ENCODE measurements at regions not wholly inside any gene's neighbourhood (a gene's known extent, or its start where the extent isn't known, plus 50 kb on each side); places are given as distances from the start of the nearest gene placed in this dataset.

- H3K27ac ChIP-seq (ENCODE audit: low read length), result no peak overlapping the region
- peaks cover 3% of the 10 kb centered on the region for H3K27me3 ChIP-seq (ENCODE audit: control insufficient read depth, insufficient read depth, low read length)
- H3K4me1 ChIP-seq (ENCODE audit: control insufficient read depth, insufficient read depth, low read length), result no peaks in the 10 kb centered on the region
- H3K4me3 ChIP-seq (ENCODE audit: low read length), result no peak overlapping the region
- WGBS (ENCODE audit: insufficient coverage), result no CpG with 5 or more reads among the region's 3 CpGs
- H3K9me3 ChIP-seq (replicated peaks; ENCODE audit: control insufficient read depth, low read depth, low read length), result no peaks in the 10 kb centered on the region
- H3K36me3 ChIP-seq (ENCODE audit: control insufficient read depth, insufficient read depth, low read length), result no peaks in the 10 kb centered on the region
- no peak for DNase-seq
Measured at GRCh38 chr5:148927307-148927946, 101.0 kb downstream of the ADRB2 start.

- H3K4me3 ChIP-seq (ENCODE audit: low read length), result no peak overlapping the region
- DNase-seq, result no peak
- no peaks in the 10 kb centered on the region for H3K36me3 ChIP-seq (ENCODE audit: control insufficient read depth, insufficient read depth, low read length)
- H3K27ac ChIP-seq (ENCODE audit: low read length), result no peak overlapping the region
- H3K27me3 ChIP-seq (ENCODE audit: control insufficient read depth, insufficient read depth, low read length), result peaks cover 3% of the 10 kb centered on the region
- no peaks in the 10 kb centered on the region for H3K9me3 ChIP-seq (replicated peaks; ENCODE audit: control insufficient read depth, low read depth, low read length)
- H3K4me1 ChIP-seq (ENCODE audit: control insufficient read depth, insufficient read depth, low read length), result no peaks in the 10 kb centered on the region
Measured at GRCh38 chr5:148928141-148928540, 101.7 kb downstream of the ADRB2 start.

GRCh38 chr5:148931453-148932057 lies 105.1 kb downstream of the ADRB2 start:
- Histone ChIP-seq H3K36me3 (ENCODE audit: control insufficient read depth, insufficient read depth, low read length) (no peaks in the 10 kb centered on the region), H3K4me1 (ENCODE audit: control insufficient read depth, insufficient read depth, low read length) (no peaks in the 10 kb centered on the region), H3K27me3 (ENCODE audit: control insufficient read depth, insufficient read depth, low read length) (peaks cover 5% of the 10 kb centered on the region), H3K27ac (ENCODE audit: low read length) (no peak overlapping the region), H3K4me3 (ENCODE audit: low read length) (no peak overlapping the region), H3K9me3 (replicated peaks; ENCODE audit: control insufficient read depth, low read depth, low read length) (no peaks in the 10 kb centered on the region)
- DNase-seq, result no peak

- no peak for DNase-seq
- Histone ChIP-seq H3K27me3 (ENCODE audit: control insufficient read depth, insufficient read depth, low read length) (peaks cover 5% of the 10 kb centered on the region), H3K4me1 (ENCODE audit: control insufficient read depth, insufficient read depth, low read length) (no peaks in the 10 kb centered on the region), H3K9me3 (replicated peaks; ENCODE audit: control insufficient read depth, low read depth, low read length) (no peaks in the 10 kb centered on the region), H3K4me3 (ENCODE audit: low read length) (no peak overlapping the region), H3K36me3 (ENCODE audit: control insufficient read depth, insufficient read depth, low read length) (no peaks in the 10 kb centered on the region), H3K27ac (ENCODE audit: low read length) (no peak overlapping the region)
- WGBS (ENCODE audit: insufficient coverage), result 42% methylated on average over 2 of the region's 4 CpGs
Measured at GRCh38 chr5:148932355-148932935, 106.0 kb downstream of the ADRB2 start.

- Histone ChIP-seq H3K4me1 (ENCODE audit: control insufficient read depth, insufficient read depth, low read length) (no peaks in the 10 kb centered on the region), H3K27ac (ENCODE audit: low read length) (no peak overlapping the region)
- WGBS (ENCODE audit: insufficient coverage), result no CpG with 5 or more reads among the region's 1 CpG
Measured at GRCh38 chr5:148933903-148934432, 107.6 kb downstream of the ADRB2 start.

GRCh38 chr5:148934895-148935400 lies 108.5 kb downstream of the ADRB2 start:
- Histone ChIP-seq H3K27me3 (ENCODE audit: control insufficient read depth, insufficient read depth, low read length) (peaks cover 5% of the 10 kb centered on the region), H3K4me1 (ENCODE audit: control insufficient read depth, insufficient read depth, low read length) (no peaks in the 10 kb centered on the region), H3K9me3 (replicated peaks; ENCODE audit: control insufficient read depth, low read depth, low read length) (no peaks in the 10 kb centered on the region), H3K27ac (ENCODE audit: low read length) (no peak overlapping the region), H3K4me3 (ENCODE audit: low read length) (no peak overlapping the region), H3K36me3 (ENCODE audit: control insufficient read depth, insufficient read depth, low read length) (no peaks in the 10 kb centered on the region)
- WGBS (ENCODE audit: insufficient coverage), result 100% methylated on average over 2 of the region's 2 CpGs
- no peak for DNase-seq

More at GRCh38 chr5:148933903-148934432, 107.6 kb downstream of the ADRB2 start:
- peaks cover 5% of the 10 kb centered on the region for H3K27me3 ChIP-seq (ENCODE audit: control insufficient read depth, insufficient read depth, low read length)
- no peak overlapping the region for H3K4me3 ChIP-seq (ENCODE audit: low read length)
- H3K36me3 ChIP-seq (ENCODE audit: control insufficient read depth, insufficient read depth, low read length), result no peaks in the 10 kb centered on the region
- DNase-seq, result no peak
- H3K9me3 ChIP-seq (replicated peaks; ENCODE audit: control insufficient read depth, low read depth, low read length), result no peaks in the 10 kb centered on the region

GRCh38 chr5:148937239-148937638 lies 110.8 kb downstream of the ADRB2 start:
- no peaks in the 10 kb centered on the region for H3K4me1 ChIP-seq (ENCODE audit: control insufficient read depth, insufficient read depth, low read length)
- H3K27ac ChIP-seq (ENCODE audit: low read length), result no peak overlapping the region
- H3K27me3 ChIP-seq (ENCODE audit: control insufficient read depth, insufficient read depth, low read length), result peaks cover 2% of the 10 kb centered on the region
- no peaks in the 10 kb centered on the region for H3K9me3 ChIP-seq (replicated peaks; ENCODE audit: control insufficient read depth, low read depth, low read length)
- no CpG with 5 or more reads among the region's 1 CpG for WGBS (ENCODE audit: insufficient coverage)
- no peak for DNase-seq
- no peak overlapping the region for H3K4me3 ChIP-seq (ENCODE audit: low read length)
- no peaks in the 10 kb centered on the region for H3K36me3 ChIP-seq (ENCODE audit: control insufficient read depth, insufficient read depth, low read length)

GRCh38 chr5:148937830-148938521 lies 111.6 kb downstream of the ADRB2 start:
- Histone ChIP-seq H3K4me1 (ENCODE audit: control insufficient read depth, insufficient read depth, low read length) (no peaks in the 10 kb centered on the region), H3K36me3 (ENCODE audit: control insufficient read depth, insufficient read depth, low read length) (no peaks in the 10 kb centered on the region), H3K27me3 (ENCODE audit: control insufficient read depth, insufficient read depth, low read length) (peaks cover 2% of the 10 kb centered on the region), H3K9me3 (replicated peaks; ENCODE audit: control insufficient read depth, low read depth, low read length) (no peaks in the 10 kb centered on the region), H3K4me3 (ENCODE audit: low read length) (no peak overlapping the region), H3K27ac (ENCODE audit: low read length) (no peak overlapping the region)
- WGBS (ENCODE audit: insufficient coverage), result no CpG with 5 or more reads among the region's 4 CpGs
- no peak for DNase-seq

GRCh38 chr5:148938522-148938882 lies 112.1 kb downstream of the ADRB2 start:
- peaks cover under 1% of the 10 kb centered on the region for H3K27me3 ChIP-seq (ENCODE audit: control insufficient read depth, insufficient read depth, low read length)
- no peak overlapping the region for H3K4me3 ChIP-seq (ENCODE audit: low read length)
- 79% methylated on average over 3 of the region's 3 CpGs for WGBS (ENCODE audit: insufficient coverage)
- DNase-seq, result no peak
- no peaks in the 10 kb centered on the region for H3K9me3 ChIP-seq (replicated peaks; ENCODE audit: control insufficient read depth, low read depth, low read length)
- no peaks in the 10 kb centered on the region for H3K4me1 ChIP-seq (ENCODE audit: control insufficient read depth, insufficient read depth, low read length)
- H3K27ac ChIP-seq (ENCODE audit: low read length), result no peak overlapping the region
- H3K36me3 ChIP-seq (ENCODE audit: control insufficient read depth, insufficient read depth, low read length), result no peaks in the 10 kb centered on the region

GRCh38 chr5:148939676-148940075 lies 113.3 kb downstream of the ADRB2 start:
- no peaks in the 10 kb centered on the region for H3K4me1 ChIP-seq (ENCODE audit: control insufficient read depth, insufficient read depth, low read length)
- no CpG with 5 or more reads among the region's 1 CpG for WGBS (ENCODE audit: insufficient coverage)
- DNase-seq, result no peak

More at GRCh38 chr5:148939676-148940075, 113.3 kb downstream of the ADRB2 start:
- H3K36me3 ChIP-seq (ENCODE audit: control insufficient read depth, insufficient read depth, low read length), result no peaks in the 10 kb centered on the region
- no peaks in the 10 kb centered on the region for H3K9me3 ChIP-seq (replicated peaks; ENCODE audit: control insufficient read depth, low read depth, low read length)
- no peaks in the 10 kb centered on the region for H3K27me3 ChIP-seq (ENCODE audit: control insufficient read depth, insufficient read depth, low read length)
- no peak overlapping the region for H3K27ac ChIP-seq (ENCODE audit: low read length)
- H3K4me3 ChIP-seq (ENCODE audit: low read length), result no peak overlapping the region
